ENCODE measurements at regions not wholly inside any gene's neighbourhood (a gene's known extent, or its start where the extent isn't known, plus 50 kb on each side); places are given as distances from the start of the nearest gene placed in this dataset.

DNA sequence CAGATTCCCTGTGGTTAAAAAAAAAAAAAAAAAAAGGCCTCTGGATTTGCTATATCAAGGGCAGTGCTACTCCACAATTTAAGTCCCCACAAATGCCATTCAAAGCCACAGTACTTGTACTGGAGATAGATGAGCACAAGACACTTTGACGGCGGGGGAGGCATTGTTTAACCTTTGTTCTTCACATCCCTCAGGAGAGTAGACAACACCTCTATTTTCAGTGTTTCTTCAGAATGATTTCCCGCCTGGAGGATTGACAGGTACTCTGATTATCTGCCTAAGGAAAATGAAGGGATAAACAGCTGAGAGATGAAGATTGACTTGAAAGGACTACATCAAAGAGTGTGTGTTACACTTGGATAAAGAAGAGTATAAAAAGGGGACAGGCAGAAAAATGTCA, 58.7 kb downstream of the OTOL1 start:
- DNase-seq: no peak

DNA sequence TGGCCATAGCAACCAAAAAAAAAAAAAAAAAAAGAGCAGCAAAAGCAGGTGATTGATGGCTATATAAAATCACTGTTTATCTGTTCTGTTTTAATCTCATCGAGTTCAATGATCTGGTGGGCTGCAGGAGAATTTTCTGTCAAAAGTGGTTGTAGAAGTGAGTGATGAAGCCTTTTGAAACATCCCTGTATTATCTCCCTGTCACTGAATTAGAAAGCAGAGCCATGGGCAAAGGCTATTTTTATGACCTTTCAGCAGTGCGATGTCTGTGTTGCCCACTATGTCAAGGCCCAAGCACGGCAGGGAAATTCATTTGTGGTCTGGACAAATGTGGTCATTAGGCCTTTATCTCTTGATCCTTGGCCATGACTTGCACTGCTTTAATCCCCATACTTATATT, 59.9 kb downstream of the OTOL1 start:
- no peak for DNase-seq

GRCh38 chr3:161556941-161557340, 60.3 kb downstream of the OTOL1 start:
- DNase-seq: no peak

GRCh38 chr3:161557445-161558150, 61.0 kb downstream of the OTOL1 start:
- DNase-seq: no peak

GRCh38 chr3:161558236-161558635, 61.6 kb downstream of the OTOL1 start:
- no peak for DNase-seq

GRCh38 chr3:161559177-161559998, 62.8 kb downstream of the OTOL1 start:
- peak in 1 of 5 donors; percentile 2 for DNase-seq

- DNase-seq: no peak
These were observed 63.5 kb downstream of the OTOL1 start for GRCh38 chr3:161560008-161560637.

- no peak for DNase-seq
These were observed 71.2 kb downstream of the OTOL1 start for GRCh38 chr3:161567577-161568361.

DNA sequence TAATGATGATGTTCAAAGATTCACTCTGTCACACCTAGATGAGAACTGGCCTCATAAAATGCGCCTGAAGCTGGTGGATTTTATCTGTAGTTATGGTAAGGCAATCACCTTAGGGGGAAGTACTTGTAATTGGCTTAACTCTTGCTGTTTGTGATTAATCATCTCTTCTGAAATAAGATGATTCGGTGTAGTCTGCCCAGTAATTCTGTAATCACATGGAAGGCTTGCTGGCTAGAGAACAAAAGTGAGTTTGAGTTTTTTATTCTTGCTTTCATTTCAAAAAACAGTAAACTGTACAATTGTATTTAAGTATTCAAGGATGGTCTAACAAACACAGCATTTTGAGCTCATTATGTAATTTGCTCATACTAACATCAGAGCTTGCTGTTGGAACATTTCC, 72.1 kb downstream of the OTOL1 start:
- no peak for DNase-seq

DNA sequence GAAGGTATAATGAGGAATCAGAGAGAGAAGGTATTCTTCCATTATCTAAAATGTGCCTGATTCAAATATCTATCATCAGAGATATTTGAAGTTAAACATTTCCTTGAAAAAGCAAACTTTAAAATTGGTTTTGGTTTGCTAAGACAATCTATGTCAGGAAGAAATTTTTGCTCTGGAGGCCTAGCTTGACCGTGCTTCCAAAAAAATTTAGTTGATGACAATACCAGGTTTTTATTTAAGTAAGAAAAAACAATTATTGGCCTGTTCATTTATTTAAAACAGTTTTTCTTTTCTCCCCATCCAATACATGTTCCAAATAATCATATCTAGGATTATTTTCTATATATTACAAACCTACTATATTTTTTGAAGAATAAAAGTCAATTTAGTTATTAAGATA, 75.3 kb downstream of the OTOL1 start:
- no peak for DNase-seq

DNA sequence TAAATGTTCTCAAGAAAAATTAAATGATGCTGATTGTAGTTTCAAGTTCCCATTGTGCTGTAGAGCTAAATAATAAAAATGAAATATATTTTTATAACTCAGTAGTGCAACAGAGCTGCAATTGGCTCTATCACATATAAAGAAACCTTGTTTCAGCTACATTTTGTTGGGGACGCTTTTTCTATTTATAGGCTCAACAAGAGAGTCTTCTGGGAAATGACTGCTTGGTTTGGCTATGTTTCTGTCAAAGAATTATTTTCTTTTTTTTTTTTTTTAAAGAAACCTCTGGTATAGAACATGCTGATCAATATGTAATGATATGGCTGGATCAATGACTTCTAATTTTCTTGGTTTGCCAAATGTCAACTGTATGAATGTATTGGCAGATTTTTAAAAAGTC, 76.5 kb downstream of the OTOL1 start:
- DNase-seq: no peak

GRCh38 chr3:161575901-161576300, 79.3 kb downstream of the OTOL1 start:
- DNase-seq: no peak

- no peak for DNase-seq
These were observed 79.7 kb downstream of the OTOL1 start for GRCh38 chr3:161576311-161576710.

- DNase-seq: no peak
These were observed 80.3 kb downstream of the OTOL1 start for GRCh38 chr3:161576714-161577510.

GRCh38 chr3:161577662-161578061, 81.1 kb downstream of the OTOL1 start:
- no peak for DNase-seq

GRCh38 chr3:161579395-161580126, 83.0 kb downstream of the OTOL1 start:
- DNase-seq: no peak

DNA sequence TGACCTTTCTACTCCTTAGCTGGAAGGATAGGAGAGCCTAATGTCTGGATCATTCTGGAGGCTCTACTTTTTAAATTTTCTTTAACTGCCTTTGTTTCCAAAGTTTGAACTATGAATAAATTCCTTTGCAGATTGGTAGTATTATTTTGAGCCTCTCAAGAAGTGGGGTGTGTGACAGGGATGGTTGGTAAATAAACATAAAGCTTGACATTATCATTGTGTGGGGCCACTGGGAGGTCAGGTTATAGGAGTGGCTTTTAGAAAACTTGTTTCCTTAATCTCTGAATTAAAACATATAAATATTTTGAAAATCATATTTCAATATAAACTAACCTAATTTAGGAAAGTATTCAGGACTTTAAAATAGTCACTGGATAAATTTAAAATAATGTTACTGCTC, 89.3 kb downstream of the OTOL1 start:
- no peak for DNase-seq

DNA sequence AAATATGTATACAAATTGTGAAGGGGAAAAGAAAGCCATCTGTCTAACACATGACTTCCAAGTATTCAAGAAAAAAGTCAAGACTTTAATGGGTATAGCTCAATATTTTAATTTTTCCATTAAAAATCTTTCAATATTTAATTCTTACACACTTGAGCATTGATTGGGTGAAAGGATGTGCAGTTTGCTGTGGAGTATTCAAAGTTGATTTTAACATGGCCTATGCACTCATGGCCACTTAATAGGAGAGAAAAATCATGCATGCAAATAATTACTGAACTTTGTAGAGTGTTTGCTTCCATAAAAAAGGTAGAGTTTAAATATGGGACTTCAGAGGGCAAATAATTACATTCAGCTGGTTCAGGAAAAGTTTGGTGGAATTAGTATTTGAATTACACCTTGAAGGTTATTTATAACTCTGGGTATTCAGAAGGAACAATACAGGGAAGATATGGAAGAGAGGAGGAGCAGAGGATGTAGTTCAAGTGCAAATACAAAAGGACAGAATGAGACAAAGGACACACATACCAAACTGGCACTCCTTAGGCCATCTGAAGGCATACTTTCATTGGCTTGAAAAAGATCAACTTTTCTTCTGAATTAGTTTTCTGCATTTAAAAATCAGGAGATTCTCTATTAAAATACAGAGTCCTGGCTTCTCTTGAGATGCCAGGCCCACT, 90.1 kb downstream of the OTOL1 start:
- no peak for DNase-seq

DNA sequence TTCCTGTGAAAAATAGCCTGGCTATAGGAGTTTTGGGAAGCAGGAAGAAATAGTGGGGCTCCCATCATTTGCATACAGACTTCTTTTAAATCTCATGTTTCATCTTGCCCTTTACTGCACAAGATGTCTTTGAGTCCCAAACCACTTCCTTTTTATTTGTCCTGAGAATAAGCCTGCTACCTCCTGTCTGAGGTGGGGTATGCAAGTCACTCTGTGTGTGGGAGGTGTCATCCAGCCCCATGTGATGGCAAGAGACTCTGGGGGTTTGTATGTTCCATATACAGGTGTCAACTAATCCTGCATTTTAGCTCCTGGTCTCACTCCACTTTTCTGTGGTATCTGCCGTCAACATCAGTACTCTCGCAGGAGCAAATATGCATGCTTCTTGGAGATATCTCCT, 102.0 kb downstream of the OTOL1 start:
- DNase-seq: no peak

GRCh38 chr3:161599697-161600096, 103.1 kb downstream of the OTOL1 start:
- no peak for DNase-seq

GRCh38 chr3:161600173-161600572, 103.6 kb downstream of the OTOL1 start:
- no peak for DNase-seq

All from T-helper 1 cell (primary cell).